IPS-NIHi7 (cell line): ENCODE measurements at regions not wholly inside any gene's neighbourhood (a gene's known extent, or its start where the extent isn't known, plus 50 kb on each side); places are given as distances from the start of the nearest gene placed in this dataset.
"Not testable (repeated sequence)": the region's sequence is repeated elsewhere in the genome, so short reads cannot be mapped to it uniquely, and the experiment has no call there.

ENCODE experiments used
- DNase-seq: peaks from one replicate; pipeline ENCODE4 v3.0.0; 2012; ENCODE audit warnings: mixed read lengths; ENCODE audit errors: extremely low spot score

DNA sequence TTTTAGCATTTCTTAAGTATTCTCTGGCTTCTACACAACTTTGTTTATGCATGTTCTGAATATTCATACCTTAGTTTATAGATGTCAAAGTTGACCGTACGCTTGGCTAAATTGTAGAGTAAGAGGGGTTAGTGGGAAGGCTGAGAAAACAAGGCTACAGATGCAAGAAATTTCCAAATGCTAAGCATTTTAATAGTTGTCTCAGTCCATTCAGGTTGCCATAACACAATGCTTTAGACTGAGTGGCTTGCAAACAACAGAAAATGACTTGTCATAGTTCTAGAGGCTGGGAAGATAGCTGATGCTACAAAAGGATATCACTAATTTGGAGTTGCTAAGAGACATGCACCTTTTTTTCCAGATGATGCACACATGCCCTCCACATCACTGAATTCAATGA, 53.0 kb upstream of the C1QTNF3 start:
- DNase-seq = not testable (repeated sequence)

DNA sequence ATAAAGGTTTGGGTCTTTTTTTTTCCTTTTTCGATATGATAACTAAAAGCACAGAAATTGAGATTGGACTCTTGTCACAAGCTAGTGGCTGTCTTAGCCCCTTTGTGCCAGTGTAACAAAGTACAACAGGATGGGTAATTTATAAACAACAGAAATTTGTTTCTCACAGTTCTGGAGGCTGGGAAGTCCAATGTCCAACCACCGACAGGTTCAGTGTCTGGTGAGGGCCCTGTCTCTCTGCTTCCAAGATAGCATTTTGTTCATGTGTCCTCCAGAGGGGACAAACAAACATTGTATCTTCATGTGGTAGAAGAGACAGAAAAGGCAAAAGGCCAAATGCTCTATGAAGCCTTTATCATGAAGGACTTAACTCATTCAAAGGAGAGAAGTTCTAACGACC, 56.9 kb upstream of the C1QTNF3 start:
- not testable (repeated sequence) for DNase-seq

DNA sequence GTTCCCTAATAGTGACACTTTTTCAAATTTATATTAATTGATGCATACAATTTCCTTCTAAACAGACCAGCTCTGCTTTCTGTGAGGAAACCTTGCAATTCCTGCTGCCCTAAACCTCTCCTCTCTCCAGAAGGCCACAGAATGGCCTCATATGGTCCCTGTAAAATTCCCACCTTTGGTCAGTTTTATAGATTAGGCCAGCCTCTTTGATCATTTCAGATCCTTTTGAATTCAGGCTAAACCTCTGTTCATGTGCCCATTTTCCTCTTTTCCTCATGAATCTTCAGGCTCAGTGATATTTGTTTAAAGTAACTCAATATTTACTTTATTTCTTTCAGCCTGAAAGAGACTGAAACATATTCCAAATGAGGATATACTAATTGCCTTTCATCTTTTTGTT, 58.6 kb upstream of the C1QTNF3 start:
- DNase-seq = not testable (repeated sequence)

DNA sequence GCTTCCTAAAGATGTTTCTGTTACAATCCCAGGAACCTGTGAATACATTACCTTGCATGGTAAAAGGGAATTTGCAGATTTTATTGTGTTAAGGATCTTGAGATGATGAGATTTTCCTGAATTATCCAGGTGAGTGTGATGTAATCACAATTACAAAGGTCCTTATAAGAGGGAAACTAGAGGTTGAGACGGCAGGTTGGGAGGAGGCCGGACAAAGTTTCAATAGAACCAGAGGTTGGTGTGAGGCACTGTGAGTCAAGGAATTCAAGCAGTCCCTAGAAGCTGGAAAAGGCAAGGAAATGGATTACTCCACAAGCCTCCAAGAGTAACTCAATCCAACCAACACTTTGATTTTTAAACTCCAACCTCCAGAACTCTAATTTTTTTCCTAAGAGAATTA, 65.9 kb upstream of the C1QTNF3 start:
- not testable (repeated sequence) for DNase-seq

DNA sequence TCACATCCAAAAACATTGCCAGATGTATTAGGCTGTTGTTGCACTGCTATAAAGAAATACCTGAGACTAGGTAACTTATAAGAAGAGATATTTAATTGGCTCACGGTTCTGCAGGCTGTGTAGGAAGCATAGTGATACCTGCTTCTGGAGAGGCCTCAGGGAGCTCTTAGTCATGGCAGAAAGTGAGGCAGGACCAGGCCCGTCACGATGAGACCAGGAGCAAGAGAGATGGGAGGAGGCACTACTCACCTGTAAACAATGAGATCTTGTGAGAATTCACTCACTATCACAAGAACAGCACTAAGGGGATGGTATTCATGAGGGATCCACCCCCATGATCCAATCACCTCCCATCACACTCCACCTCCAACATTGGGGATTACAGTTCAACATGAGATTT, 81.3 kb upstream of the C1QTNF3 start:
- DNase-seq = not testable (repeated sequence)

DNA sequence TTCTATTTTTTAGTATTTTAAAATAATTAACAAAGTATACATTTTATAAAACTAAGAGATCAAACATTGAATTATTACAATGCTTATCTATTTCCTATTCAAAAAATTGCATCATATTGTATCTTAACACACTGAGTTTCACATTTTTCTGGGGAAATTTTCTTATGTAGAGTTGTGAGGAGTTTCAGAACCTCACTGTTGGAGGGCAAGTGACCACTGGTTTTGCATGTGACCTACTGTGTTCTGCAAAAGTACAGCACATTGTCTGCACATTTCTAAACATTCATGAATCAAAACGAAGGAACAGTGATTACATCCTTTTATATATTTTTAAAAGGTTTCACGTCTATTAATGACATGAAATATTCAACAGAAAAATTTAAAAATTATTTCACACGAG, 82.3 kb upstream of the C1QTNF3 start:
- not testable (repeated sequence) for DNase-seq

DNA sequence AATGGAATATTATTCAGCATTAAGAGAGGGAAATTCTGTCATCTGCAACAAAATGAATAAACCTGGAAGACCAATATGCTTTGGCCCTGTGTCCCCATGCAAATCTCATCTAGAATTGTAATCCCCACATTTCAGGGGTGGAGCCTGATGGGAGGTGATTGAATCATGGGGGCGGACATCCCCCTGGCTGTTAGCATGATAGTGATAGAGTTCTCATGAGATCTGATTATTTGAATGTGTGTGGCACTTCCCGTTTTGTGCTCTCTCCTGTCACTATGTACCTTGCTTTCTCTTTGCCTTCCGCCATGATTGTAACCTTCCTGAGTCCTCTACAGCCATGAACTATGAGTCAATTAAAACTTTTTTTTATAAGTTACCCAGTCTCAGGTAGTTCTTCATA, 83.7 kb upstream of the C1QTNF3 start:
- DNase-seq = not testable (repeated sequence)

DNA sequence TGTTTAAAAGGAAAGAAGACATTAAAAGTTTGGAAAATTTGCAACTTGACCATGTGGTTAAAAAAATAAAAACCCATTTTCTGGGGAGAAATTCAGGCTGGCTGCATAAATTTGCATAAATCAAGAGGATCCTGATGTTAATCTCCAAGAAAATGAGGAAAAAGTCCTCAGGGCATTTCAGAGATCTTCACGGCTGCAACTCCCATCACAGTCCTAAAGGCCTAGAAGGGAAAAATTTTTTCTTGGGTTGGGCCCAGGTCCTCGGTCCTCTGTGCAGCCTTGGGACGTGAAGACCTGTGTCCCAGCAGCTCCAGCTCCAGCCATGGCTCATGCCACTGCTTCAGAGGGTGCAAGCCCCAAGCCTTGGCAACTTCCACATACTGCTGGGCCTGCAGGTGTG, 84.8 kb upstream of the C1QTNF3 start:
- not testable (repeated sequence) for DNase-seq

DNA sequence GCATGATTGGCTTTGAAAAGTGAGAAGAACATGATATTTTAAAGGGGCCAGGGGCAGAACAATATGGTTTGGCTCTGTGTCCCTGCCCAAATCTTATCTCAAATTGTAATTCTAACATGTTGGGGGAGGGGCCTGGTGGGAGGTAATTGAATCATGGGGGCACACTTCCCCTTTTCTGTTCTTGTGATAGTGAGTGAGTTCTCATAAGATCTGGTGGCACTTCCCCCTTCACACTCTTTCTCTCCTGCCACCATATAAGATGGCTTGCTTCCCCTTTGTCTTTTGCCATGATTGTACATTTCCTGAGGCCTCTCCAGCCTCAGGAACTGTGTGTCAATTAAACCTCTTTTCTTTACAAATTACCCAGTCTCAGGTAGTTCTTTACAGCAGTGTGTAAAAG, 85.9 kb upstream of the C1QTNF3 start:
- DNase-seq = not testable (repeated sequence)

DNA sequence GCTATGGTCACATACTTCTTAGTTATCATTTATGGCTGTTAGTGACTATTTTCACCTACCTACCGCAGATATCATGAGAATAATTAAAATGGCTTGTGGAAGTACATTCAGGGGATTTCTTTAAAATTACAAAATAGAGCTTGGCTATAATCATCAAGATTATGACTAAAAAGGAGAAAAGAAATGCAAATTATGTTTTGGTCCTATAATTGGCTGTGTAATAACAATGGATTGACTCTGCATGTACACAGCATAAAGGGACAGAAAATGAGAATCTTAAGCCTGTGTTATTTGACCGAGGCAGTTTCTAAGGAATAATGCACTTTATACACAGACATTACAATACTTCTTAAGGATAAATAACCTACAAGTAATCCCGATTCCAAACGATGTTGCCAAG, 112.0 kb upstream of the C1QTNF3 start:
- not testable (repeated sequence) for DNase-seq

DNA sequence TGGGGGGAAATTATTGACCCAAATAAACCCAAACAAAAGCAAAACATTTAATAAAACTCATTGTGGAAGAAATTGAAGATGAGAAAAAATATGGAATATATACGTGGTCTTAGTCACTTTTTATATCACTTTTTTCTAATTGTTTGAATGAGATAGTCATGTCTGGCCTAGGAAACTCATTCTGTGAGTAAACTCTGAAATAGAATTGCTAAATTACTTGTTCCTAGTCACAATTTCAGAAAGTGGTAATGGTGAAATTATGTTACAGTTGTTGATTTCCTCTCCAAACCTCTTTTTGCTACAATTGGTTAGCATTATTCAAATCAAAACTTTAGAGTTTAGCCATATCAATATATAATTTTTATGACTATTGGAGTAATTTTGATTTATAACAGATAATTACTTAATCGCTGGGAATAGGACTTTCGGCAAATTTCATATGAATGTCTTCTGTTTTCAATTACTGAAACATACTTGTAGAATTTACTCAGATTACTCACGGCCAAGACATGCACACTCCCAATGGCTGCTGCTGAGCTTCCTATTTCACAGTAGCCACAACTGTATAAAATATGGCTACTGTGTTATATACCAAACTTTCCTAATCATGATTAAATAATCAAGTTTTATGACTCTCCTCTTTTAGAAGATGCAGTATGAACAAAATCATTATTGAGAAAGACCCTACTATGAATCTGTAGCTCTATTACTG, 113.8 kb upstream of the C1QTNF3 start:
- DNase-seq = not testable (repeated sequence)

DNA sequence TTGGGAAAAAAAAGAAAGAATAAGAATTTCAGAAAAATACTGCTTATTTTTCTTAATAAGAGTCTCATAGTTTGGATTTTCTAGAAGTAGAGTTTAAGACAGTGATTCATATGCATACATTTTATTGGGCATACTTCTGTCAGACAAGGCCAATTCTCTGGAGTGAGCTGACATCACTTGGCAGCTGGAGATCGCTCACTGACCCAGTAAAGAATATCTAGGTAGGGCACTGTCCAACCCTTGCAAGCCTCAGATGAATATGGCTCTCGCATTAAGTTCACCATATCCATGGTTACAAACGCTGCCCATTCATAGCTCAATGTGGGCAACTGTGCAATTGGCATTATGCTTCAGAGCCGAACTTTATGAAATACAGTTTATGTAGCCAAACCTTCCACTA, 117.9 kb upstream of the C1QTNF3 start:
- DNase-seq = not testable (repeated sequence)

DNA sequence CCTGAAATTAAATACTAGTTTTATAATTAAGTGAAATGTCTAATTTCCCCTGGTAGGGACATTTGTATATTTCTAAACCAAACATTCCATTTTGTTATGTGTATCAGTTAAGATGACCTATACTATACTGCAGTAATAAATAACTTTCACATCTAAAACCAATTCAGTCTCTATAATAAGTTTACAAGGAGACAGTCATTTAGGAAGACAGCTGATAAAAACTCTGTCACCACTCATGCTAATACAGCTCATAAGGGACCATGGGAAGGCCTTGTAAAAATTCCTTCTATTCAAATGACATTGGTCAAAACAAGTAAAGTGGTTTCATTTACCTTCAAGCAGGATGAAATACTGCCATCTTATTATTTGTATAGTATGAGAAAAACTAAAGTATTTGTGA, 128.4 kb upstream of the C1QTNF3 start:
- not testable (repeated sequence) for DNase-seq

DNA sequence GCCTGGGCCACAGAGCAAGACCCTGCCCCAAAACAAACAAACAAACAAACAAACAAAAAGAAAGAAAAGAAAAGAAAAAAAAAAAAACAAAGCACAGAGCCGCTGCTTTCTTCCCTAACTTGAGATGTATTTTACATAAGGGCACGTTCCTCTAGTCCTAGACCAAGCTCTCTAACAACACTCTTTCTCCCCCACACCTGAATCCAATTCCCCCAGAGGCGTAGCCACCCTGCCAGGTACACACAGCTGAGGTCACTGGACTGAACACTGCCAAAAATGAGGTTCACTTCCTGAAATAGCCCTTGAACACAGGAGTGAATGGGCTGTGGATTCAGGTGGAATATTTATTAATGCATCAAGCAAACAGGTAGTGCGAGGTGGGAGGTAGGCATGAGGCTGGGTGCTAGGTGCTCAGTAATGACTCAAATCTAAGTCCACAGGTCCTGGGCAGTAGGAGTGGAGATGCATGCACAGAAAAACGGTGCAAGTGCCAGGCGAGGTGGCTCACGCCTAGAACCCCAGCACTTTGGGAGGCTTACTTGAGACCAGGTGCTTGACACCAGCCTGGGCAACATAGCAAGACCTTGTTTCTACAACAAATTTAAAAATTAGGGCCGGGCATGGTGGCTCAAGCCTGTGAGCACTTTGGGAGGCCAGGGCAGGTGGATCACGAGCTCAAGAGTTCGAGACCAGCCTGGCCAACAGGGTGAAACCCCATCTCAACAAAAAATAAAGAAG, 136.6 kb upstream of the C1QTNF3 start:
- not testable (repeated sequence) for DNase-seq

DNA sequence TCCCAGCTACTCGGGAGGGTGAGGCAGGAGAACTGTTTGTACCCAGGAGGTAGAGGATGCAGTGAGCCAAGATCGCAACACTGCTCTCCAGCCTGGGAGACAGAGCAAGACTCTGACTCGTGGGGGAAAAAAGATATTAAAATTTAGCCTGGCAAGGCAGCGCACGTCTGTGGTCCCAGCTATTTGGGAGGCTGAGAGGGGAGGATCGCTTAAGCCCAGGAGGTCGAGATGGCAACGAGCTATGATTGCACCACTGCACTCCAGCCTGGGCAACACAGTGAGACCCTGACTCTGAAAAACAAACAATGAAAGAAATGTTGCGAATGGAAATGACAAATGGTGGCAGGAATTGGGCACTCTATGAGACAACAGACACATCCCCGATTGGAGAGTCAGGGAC, 137.2 kb upstream of the C1QTNF3 start:
- not testable (repeated sequence) for DNase-seq

DNA sequence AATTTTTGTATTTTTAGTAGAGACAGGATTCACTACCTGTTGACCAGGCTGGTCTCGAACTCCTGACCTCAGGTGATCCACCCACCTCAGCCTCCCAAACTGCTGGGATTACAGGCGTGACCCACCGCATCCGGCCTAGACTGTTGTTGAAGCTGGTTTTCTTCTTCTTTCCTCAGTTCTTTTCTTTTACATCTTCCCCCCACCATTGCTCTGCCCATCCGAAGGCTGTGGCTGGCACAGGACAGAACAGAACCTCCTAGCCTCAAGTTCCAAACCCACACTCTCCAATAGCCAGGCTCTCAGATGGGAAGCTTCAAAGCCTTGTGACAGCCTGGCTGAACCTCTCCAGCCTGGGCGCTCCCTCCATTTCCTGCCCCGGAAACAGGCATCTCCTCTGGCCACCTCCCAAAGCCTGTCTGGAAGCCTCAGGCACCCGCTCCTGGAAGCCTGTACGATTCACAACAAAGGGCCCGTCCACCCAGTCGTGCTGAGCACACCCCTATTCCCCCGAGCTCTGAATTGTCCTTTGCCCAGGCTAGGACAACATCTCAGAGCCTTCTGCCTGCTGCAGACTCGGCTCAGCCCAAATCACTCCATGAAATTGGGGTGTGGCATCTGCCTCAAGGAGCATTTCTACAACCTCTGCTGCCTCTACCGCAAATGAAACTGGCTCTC, 138.1 kb upstream of the C1QTNF3 start:
- not testable (repeated sequence) for DNase-seq

DNA sequence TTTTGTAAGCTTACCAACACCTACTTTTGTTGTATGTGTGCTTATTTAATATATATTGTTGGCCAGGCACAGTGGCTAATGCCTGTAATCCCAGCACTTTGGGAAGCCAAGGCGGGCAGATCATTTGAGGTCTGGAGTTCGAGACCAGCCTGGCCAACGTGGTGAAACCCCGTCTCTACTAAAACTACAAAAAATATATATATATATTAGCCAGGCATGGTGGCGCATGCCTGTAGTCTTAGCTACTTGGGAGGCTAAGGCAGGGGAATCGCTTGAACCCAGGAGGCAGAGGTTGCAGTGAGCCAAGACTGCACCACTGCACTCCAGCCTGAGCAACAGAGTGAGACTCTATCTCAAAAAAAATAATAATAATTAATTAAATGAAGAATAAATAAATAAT, 142.0 kb upstream of the C1QTNF3 start:
- not testable (repeated sequence) for DNase-seq

DNA sequence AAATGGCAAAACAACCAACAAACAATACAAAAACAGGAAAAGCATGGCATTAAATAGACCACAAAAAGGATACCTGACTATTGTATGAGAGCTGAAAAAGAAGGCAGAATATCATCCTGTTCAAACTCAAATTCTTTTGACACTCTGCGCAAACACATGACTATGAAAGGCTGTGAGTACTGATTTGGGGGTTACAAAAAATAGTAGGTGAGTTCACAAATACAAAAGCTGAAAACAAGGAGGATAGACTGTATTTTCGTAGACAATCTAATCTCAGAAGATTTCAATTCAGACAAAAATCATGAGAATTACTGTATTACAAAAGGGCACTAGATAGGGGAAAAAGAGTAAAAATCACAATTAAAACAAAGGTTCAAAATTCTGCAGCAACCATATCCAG, 142.6 kb upstream of the C1QTNF3 start:
- not testable (repeated sequence) for DNase-seq

DNA sequence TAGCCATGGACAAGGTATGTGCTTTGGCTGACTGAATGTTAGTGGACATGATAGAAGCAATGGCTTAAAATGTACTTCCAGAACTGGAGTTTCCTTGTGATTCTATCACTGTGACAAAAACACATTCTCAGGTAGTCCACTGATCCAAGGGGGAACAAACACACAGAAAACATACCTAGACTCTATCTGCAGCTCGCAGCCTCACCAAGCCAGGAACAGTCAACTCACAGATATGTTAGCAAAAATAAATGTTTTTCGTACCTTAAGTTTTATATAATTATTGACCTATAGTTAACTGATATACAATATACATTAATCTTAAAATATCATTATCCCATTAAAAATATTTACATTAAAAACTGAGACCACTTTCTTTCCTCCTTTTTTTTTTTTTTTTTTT, 143.1 kb upstream of the C1QTNF3 start:
- DNase-seq = not testable (repeated sequence)

DNA sequence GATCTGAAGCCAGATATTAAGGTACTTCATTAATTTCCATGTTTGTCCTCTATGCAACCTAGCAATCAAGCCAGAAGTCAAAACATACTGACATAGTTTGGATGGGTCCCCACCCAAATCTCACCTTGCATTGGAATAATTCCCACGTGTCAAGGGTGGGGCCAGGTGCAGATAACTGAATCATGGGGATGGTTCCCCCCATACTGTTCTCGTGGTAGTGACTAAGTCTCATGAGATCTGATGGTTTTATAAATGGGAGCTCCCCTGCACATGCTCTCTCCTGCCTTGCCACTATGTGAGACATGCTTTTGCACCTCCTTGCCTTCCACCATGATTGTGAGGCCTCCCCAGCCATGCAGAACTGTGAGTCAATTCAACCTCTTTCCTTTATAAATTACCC, 143.9 kb upstream of the C1QTNF3 start:
- not testable (repeated sequence) for DNase-seq

DNA sequence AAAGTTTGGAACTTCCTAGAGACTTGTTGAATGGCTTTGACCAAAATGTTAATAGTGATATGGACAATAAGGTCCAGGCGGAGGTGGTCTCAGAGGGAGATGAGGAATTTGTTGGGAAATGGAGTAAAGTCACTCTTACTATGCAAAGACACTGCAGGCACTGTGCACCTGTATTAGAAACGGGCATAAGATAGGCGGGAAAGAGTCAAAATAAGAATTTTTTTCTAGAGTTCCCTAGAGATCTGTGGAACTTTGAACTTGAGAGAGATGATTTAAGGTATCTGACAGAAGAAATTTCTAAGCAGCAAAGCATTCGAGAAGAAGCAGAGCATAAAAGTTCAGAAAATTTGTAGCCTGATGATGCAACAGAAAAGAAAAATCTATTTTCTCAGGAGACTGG, 144.4 kb upstream of the C1QTNF3 start:
- DNase-seq = not testable (repeated sequence)

DNA sequence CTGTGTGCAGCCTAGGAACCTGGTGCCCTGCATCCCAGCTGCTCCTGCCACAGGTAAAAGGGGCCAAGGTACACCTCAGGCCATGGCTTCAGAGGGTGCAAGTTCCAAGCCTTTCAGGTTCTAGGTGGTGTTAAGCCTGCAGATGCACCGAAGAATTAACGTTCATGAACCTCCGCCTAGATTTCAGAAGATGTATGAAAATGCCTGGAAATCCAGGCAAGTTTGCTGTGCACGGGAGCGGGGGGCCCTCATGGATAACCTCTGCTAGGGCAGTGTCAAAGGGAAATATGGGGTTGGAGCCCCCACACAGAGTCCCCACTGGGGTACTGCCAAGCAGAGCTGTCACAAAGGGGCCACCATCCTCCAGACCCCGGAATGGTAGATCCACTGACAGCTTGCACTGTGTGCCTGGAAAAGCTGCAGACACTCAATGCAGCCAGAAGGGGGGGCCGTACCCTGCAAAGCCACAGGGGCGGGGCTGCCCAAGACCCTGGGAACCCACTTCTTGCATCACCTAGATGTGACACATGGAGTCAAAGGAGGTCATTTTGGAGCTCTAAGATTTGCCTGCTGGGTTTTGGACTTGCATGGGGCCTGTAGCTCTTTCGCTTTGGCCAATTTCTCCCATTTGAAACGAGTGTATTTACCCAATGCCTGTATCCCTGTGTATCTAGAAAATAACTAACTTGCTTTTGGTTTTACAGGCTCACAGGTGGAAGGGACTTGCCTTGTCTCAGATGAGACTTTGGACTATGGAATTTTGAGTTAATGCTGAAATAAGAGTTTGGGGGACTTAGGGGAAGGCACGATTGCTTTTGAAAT, 145.2 kb upstream of the C1QTNF3 start:
- DNase-seq = not testable (repeated sequence)
